ENCODE measurements at regions not wholly inside any gene's neighbourhood (a gene's known extent, or its start where the extent isn't known, plus 50 kb on each side); places are given as distances from the start of the nearest gene placed in this dataset.
"Not testable (repeated sequence)": the region's sequence is repeated elsewhere in the genome, so short reads cannot be mapped to it uniquely, and the experiment has no call there.

GRCh38 chr7:27442455-27442854 is 199.9 kb downstream of the EVX1 start:
- Histone ChIP-seq H3K4me3 (ENCODE audit: low read depth, low read length, poor library complexity, severe bottlenecking) (no peak overlapping the region), H3K36me3 (ENCODE audit: insufficient read depth, low read length) (no peaks in the 10 kb centered on the region), H3K79me2 (ENCODE audit: insufficient read depth, low read depth, low read length) (no peaks in the 10 kb centered on the region), H3K9me2 (ENCODE audit: insufficient read depth, low read length) (no peaks in the 10 kb centered on the region), H3K4me2 (ENCODE audit: low read length) (no peak overlapping the region), H2AFZ (ENCODE audit: low read length) (no peak overlapping the region), H3K4me1 (ENCODE audit: insufficient read depth, low read length, poor library complexity, severe bottlenecking) (no peaks in the 10 kb centered on the region), H3K9me3 (ENCODE audit: low read length) (no peaks in the 10 kb centered on the region), H3K27ac (ENCODE audit: low read depth, low read length, poor library complexity, severe bottlenecking) (no peak overlapping the region), H4K20me1 (ENCODE audit: insufficient read depth, low read length) (no peaks in the 10 kb centered on the region)
- CTCF ChIA-PET (ENCODE audit: unreplicated experiment) = no interaction called here
- intact Hi-C loops (cut with micrococcal nuclease; ENCODE audit: unreplicated experiment) = no loop called here
- POLR2A ChIA-PET = interaction anchor here (0.6 kb wide), 1 partner anchor 575 kb away, joined by 3 read pairs; no protein-coding TSS in a partner anchor
- TF ChIP-seq CTCF (conservative IDR thresholded peaks at IDR 0.05; ENCODE audit: low read length) = no peak
- no peak for TF ChIP-seq EZH2phosphoT487 (IDR thresholded peaks at IDR 0.05; ENCODE audit: borderline replicate concordance, low read depth, low read length)
- BruUV-seq (replicated peaks) = no TSS peak
- DNase-seq (ENCODE audit: low spot score) = no peak

DNA sequence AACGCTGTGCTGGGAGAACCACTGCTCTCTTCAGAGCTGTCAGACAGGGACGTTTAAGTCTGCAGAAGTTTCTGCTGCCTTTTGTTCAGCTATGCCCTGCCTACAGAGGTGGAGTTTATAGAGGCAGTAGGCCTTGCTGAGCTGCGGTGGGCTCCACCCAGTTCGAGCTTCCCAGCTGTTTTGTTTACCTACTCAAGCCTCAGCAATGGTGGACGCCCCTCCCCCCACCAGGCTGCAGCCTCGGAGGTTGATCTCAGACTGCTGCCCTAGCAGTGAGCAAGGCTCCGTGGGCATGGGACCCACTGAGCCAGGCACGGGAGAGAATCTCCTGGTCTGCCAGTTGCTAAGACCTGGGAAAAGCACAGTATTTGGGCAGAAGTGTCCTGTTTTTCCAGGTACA is 206.4 kb downstream of the EVX1 start:
- H3K9me2 ChIP-seq (ENCODE audit: insufficient read depth, low read length); DNase-seq (ENCODE audit: low spot score); POLR2A ChIA-PET; H3K4me3 ChIP-seq (ENCODE audit: low read depth, low read length, poor library complexity, severe bottlenecking); BruUV-seq (replicated peaks); H2AFZ ChIP-seq (ENCODE audit: low read length); H3K4me2 ChIP-seq (ENCODE audit: low read length); H3K9me3 ChIP-seq (ENCODE audit: low read length); H3K4me1 ChIP-seq (ENCODE audit: insufficient read depth, low read length, poor library complexity, severe bottlenecking); CTCF ChIA-PET (ENCODE audit: unreplicated experiment); intact Hi-C loops (cut with micrococcal nuclease; ENCODE audit: unreplicated experiment); H3K79me2 ChIP-seq (ENCODE audit: insufficient read depth, low read depth, low read length); H3K27ac ChIP-seq (ENCODE audit: low read depth, low read length, poor library complexity, severe bottlenecking); H4K20me1 ChIP-seq (ENCODE audit: insufficient read depth, low read length); H3K36me3 ChIP-seq (ENCODE audit: insufficient read depth, low read length): not testable (repeated sequence)

- DNase-seq (ENCODE audit: low spot score) = no peak
- Histone ChIP-seq H3K4me1 (ENCODE audit: insufficient read depth, low read length, poor library complexity, severe bottlenecking) (no peaks in the 10 kb centered on the region), H3K79me2 (ENCODE audit: insufficient read depth, low read depth, low read length) (no peaks in the 10 kb centered on the region), H4K20me1 (ENCODE audit: insufficient read depth, low read length) (no peaks in the 10 kb centered on the region), H3K4me2 (ENCODE audit: low read length) (no peak overlapping the region), H3K27ac (ENCODE audit: low read depth, low read length, poor library complexity, severe bottlenecking) (no peak overlapping the region), H2AFZ (ENCODE audit: low read length) (no peak overlapping the region), H3K4me3 (ENCODE audit: low read depth, low read length, poor library complexity, severe bottlenecking) (no peak overlapping the region), H3K9me3 (ENCODE audit: low read length) (no peaks in the 10 kb centered on the region), H3K36me3 (ENCODE audit: insufficient read depth, low read length) (no peaks in the 10 kb centered on the region), H3K9me2 (ENCODE audit: insufficient read depth, low read length) (no peaks in the 10 kb centered on the region)
- ChIA-PET POLR2A (no interaction called here), CTCF (ENCODE audit: unreplicated experiment) (no interaction called here)
- BruUV-seq (replicated peaks) = no TSS peak
- intact Hi-C loops (cut with micrococcal nuclease; ENCODE audit: unreplicated experiment) = no loop called here
- TF ChIP-seq CTCF (conservative IDR thresholded peaks at IDR 0.05; ENCODE audit: low read length) (no peak), EZH2phosphoT487 (IDR thresholded peaks at IDR 0.05; ENCODE audit: borderline replicate concordance, low read depth, low read length) (no peak)
Observed at GRCh38 chr7:27453702-27454405, 208.8 kb downstream of the HIBADH start.

GRCh38 chr7:27457120-27457519 is 205.6 kb downstream of the HIBADH start:
- intact Hi-C loops (cut with micrococcal nuclease; ENCODE audit: unreplicated experiment); H3K9me3 ChIP-seq (ENCODE audit: low read length); POLR2A ChIA-PET; H3K79me2 ChIP-seq (ENCODE audit: insufficient read depth, low read depth, low read length); H2AFZ ChIP-seq (ENCODE audit: low read length); BruUV-seq (replicated peaks); H3K4me3 ChIP-seq (ENCODE audit: low read depth, low read length, poor library complexity, severe bottlenecking); H3K27ac ChIP-seq (ENCODE audit: low read depth, low read length, poor library complexity, severe bottlenecking); H3K9me2 ChIP-seq (ENCODE audit: insufficient read depth, low read length); H3K36me3 ChIP-seq (ENCODE audit: insufficient read depth, low read length); H3K4me2 ChIP-seq (ENCODE audit: low read length); H3K4me1 ChIP-seq (ENCODE audit: insufficient read depth, low read length, poor library complexity, severe bottlenecking); H4K20me1 ChIP-seq (ENCODE audit: insufficient read depth, low read length); CTCF ChIA-PET (ENCODE audit: unreplicated experiment); DNase-seq (ENCODE audit: low spot score): not testable (repeated sequence)

DNA sequence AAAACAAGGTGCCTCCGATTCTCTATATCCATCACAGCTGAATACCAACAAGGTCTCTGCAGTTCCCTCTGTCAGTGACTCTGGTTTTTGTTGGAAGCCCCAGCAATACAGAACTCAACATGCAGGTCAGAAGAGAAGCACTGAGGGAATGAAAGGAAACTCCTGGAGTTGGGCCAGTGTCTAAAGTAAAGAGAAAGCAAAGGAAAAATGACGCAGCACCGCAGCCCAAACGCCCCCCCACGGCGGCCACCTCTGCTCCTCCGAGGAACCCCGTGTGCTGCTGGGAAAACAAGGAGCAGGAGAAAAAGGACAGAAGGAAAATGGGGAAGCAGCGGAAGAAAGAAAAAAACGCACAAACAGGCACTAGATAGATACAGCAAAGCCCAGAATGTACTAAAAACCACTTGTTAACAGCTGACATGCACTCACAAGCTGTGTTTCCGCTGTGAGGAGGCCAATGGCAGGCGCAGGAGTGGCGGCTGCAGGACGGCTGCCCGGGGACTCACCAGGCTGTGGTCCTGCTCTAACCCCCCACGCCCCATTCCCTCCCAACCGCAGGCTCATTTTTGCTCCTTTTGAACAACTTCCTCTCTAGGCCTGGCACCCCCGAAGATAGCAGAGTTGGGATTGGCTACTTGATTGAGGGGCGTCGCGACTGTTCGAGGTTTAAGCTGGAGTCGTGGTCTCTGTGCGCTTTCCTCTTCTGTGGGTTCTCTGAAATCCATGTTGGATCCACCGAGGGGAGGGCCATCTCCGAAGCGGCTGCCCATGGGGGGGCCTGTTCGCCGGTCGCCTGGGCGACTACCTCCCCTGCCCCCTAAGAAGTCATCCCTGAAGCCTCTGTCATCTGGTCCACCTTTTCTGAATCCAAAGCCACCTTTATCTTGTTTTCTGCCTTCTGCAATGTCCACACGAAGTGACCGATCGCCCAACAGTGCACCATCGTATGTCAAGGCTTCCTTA is 204.8 kb downstream of the HIBADH start:
- H3K9me3 ChIP-seq (ENCODE audit: low read length); H4K20me1 ChIP-seq (ENCODE audit: insufficient read depth, low read length); H3K4me3 ChIP-seq (ENCODE audit: low read depth, low read length, poor library complexity, severe bottlenecking); CTCF ChIA-PET (ENCODE audit: unreplicated experiment); H2AFZ ChIP-seq (ENCODE audit: low read length); H3K4me1 ChIP-seq (ENCODE audit: insufficient read depth, low read length, poor library complexity, severe bottlenecking); H3K79me2 ChIP-seq (ENCODE audit: insufficient read depth, low read depth, low read length); DNase-seq (ENCODE audit: low spot score); H3K4me2 ChIP-seq (ENCODE audit: low read length); H3K36me3 ChIP-seq (ENCODE audit: insufficient read depth, low read length); intact Hi-C loops (cut with micrococcal nuclease; ENCODE audit: unreplicated experiment); H3K27ac ChIP-seq (ENCODE audit: low read depth, low read length, poor library complexity, severe bottlenecking); H3K9me2 ChIP-seq (ENCODE audit: insufficient read depth, low read length); POLR2A ChIA-PET; BruUV-seq (replicated peaks): not testable (repeated sequence)
